Panc1 (cell line): ENCODE measurements at regions not wholly inside any gene's neighbourhood (a gene's known extent, or its start where the extent isn't known, plus 50 kb on each side); places are given as distances from the start of the nearest gene placed in this dataset.

Experiments
- ATAC-seq: fragments of 200-7000 bp; cut with Tn5 transposase; 2 replicates; pipeline ENCODE4 v1.9.1; 2020; ENCODE audit warnings: mild to moderate bottlenecking, moderate library complexity
- BruUV-seq: library from RNA; stranded (reverse); fragments of 400-500 nt; replicated peaks from 2 replicates; lab custom pipeline; 2021; lab: Mats Ljungman, UMichigan
- CTCF ChIA-PET: fragments of 300-600 bp; sonication (Branson Sonifier 250); formaldehyde crosslinking; loops from one replicate; lab custom pipeline; 2022; ENCODE audit warnings: antibody characterized with exemption; lab: Charles Lee
- POLR2A ChIA-PET: fragments of 300-600 bp; sonication (Branson Sonifier 250); formaldehyde crosslinking; loops from one replicate; lab custom pipeline; 2022; ENCODE audit warnings: antibody characterized with exemption; lab: Charles Lee
- DNase-seq: peaks from one replicate; pipeline ENCODE4 v3.0.0-alpha.2; 2010; ENCODE audit warnings: low read depth, low spot score
- H3K27ac ChIP-seq: 2 replicates; pipeline ENCODE4 v1.5.1; 2011; ENCODE audit warnings: mild to moderate bottlenecking, low read length, inconsistent platforms
- H3K27me3 ChIP-seq: fragments of 200-500 bp; sonication (Bioruptor generic); 2 replicates; pipeline ENCODE4 v1.6.0; 2014; ENCODE audit warnings: low read length, inconsistent platforms; ENCODE audit not compliant: control insufficient read depth, insufficient read depth
- H3K36me3 ChIP-seq: fragments of 200-500 bp; sonication (Bioruptor generic); 2 replicates; pipeline ENCODE4 v1.5.1; 2014; ENCODE audit warnings: inconsistent platforms, mild to moderate bottlenecking, low read length, moderate library complexity; ENCODE audit not compliant: control insufficient read depth, insufficient read depth
- H3K4me1 ChIP-seq: 2 replicates; pipeline ENCODE4 v1.5.1; 2011; ENCODE audit warnings: inconsistent platforms, mild to moderate bottlenecking, low read length, moderate library complexity; ENCODE audit not compliant: control insufficient read depth, insufficient read depth
- H3K4me3 ChIP-seq, 2 experiments: 2 replicates each; pipeline ENCODE4 v1.5.1; 2011 to 2012; ENCODE audit warnings: low read depth in 2 of 2, low read length in 2 of 2, mild to moderate bottlenecking in 2 of 2, inconsistent platforms in 1 of 2, moderate library complexity in 1 of 2
- H3K9me3 ChIP-seq: fragments of 200-500 bp; sonication (Bioruptor generic); 2 replicates; pipeline ENCODE4 v1.5.1; 2014; ENCODE audit warnings: low read depth, mild to moderate bottlenecking, inconsistent platforms, low read length, moderate library complexity; ENCODE audit not compliant: control insufficient read depth, insufficient read depth
- CTCF ChIP-seq: fragments of 450-650 bp; IDR thresholded peaks from 2 replicates; pipeline ENCODE4 v1.5.1; 2017; ENCODE audit warnings: mild to moderate bottlenecking
- POLR2AphosphoS5 ChIP-seq: IDR thresholded peaks from 2 replicates; pipeline ENCODE4 v1.6.1; 2012; ENCODE audit warnings: mild to moderate bottlenecking, low read depth, low read length, moderate library complexity
- REST ChIP-seq, 2 experiments: IDR thresholded peaks; 2 replicates each; pipeline ENCODE4 v1.6.1; 2011 to 2012; ENCODE audit warnings: low read depth in 2 of 2, control low read depth in 1 of 2, low read length in 1 of 2, mild to moderate bottlenecking in 1 of 2, moderate library complexity in 1 of 2; ENCODE audit not compliant: insufficient read depth in 1 of 2
- SIN3A ChIP-seq: IDR thresholded peaks from 2 replicates; pipeline ENCODE4 v1.6.1; 2012; ENCODE audit warnings: low read depth, mild to moderate bottlenecking, low read length, moderate library complexity, borderline replicate concordance; ENCODE audit not compliant: insufficient read depth
- TCF7L2 ChIP-seq: IDR thresholded peaks from 2 replicates; pipeline ENCODE4 v1.6.1; 2011; ENCODE audit warnings: mild to moderate bottlenecking, low read depth, low read length, inconsistent platforms
- in situ Hi-C: cut with HindIII; loops from 2 replicates; pipeline ENCODE4 v1.10.0; 2016; ENCODE audit warnings: low sequenced_read_pairs, low pct_unique_long_range_greater_than_20kb
- intact Hi-C: fragments of 100-400 bp; cut with micrococcal nuclease; formaldehyde crosslinking; loops from one replicate; pipeline ENCODE4 v1.10.0; 2022; ENCODE audit not compliant: unreplicated experiment

GRCh38 chrX:114365065-114365834 lies 218.6 kb upstream of the HTR2C start:
- Histone ChIP-seq H3K27ac (no peak overlapping the region), H3K9me3 (peaks cover 4% of the 10 kb centered on the region; the same call in 1 of the 2 replicates), H3K4me3 (no peak overlapping the region), H3K27me3 (no peaks in the 10 kb centered on the region), H3K4me1 (no peaks in the 10 kb centered on the region), H3K36me3 (no peaks in the 10 kb centered on the region)
- no peak for ATAC-seq
- ChIA-PET POLR2A (no interaction called here), CTCF (interaction anchor here (0.5 kb wide), 1 partner anchor 261 kb away, joined by 4 read pairs; no protein-coding TSS in a partner anchor)
- in situ Hi-C loops: no loop called here
- TF ChIP-seq POLR2AphosphoS5: no peak
- no TSS peak for BruUV-seq
- DNase-seq: no peak
- intact Hi-C loops: no loop called here

- ChIA-PET POLR2A (no interaction called here), CTCF (no interaction called here)
- Histone ChIP-seq H3K9me3 (peaks cover 4% of the 10 kb centered on the region; the same call in 1 of the 2 replicates), H3K36me3 (no peaks in the 10 kb centered on the region), H3K4me3 (no peak overlapping the region), H3K27ac (no peak overlapping the region), H3K27me3 (no peaks in the 10 kb centered on the region), H3K4me1 (no peaks in the 10 kb centered on the region)
- TF ChIP-seq SIN3A: no peak
- TF ChIP-seq POLR2AphosphoS5: no peak
- TF ChIP-seq REST (IDR thresholded peaks at IDR 0.05; ENCODE audit: insufficient read depth in 1 of 2, low read depth in 2 of 2, low read length in 1 of 2): no peak
- TF ChIP-seq CTCF: no peak
- TF ChIP-seq TCF7L2: no peak
- in situ Hi-C loops: no loop called here
- intact Hi-C loops: no loop called here
- BruUV-seq: no TSS peak
- DNase-seq (no peak), ATAC-seq (no peak)
Observed at GRCh38 chrX:114372937-114373336, 210.9 kb upstream of the HTR2C start.

GRCh38 chrX:114390251-114390796 lies 193.6 kb upstream of the HTR2C start:
- Histone ChIP-seq H3K27me3 (no peaks in the 10 kb centered on the region), H3K27ac (no peak overlapping the region), H3K9me3 (no peaks in the 10 kb centered on the region), H3K36me3 (no peaks in the 10 kb centered on the region), H3K4me3 (no peak overlapping the region), H3K4me1 (no peaks in the 10 kb centered on the region)
- ATAC-seq (no peak), DNase-seq (no peak)
- TF ChIP-seq SIN3A (no peak), POLR2AphosphoS5 (no peak), CTCF (no peak), TCF7L2 (no peak), REST (IDR thresholded peaks at IDR 0.05; ENCODE audit: insufficient read depth in 1 of 2, low read depth in 2 of 2, low read length in 1 of 2) (no peak)
- in situ Hi-C loops (no loop called here), intact Hi-C loops (no loop called here)
- BruUV-seq: no TSS peak
- CTCF ChIA-PET: no interaction called here
- POLR2A ChIA-PET: no interaction called here
